SK-N-SH (cell line): ENCODE measurements at regions not wholly inside any gene's neighbourhood (a gene's known extent, or its start where the extent isn't known, plus 50 kb on each side); places are given as distances from the start of the nearest gene placed in this dataset.

Experiments
- CHD2 ChIP-seq: fragments of 150-350 bp; IDR thresholded peaks from 2 replicates; pipeline ENCODE4 v1.6.1; 2018; ENCODE audit warnings: low read length; ENCODE audit not compliant: partially characterized antibody
- CTCF ChIP-seq: fragments of 200-600 bp; sonication (generic); IDR thresholded peaks from 2 replicates; pipeline ENCODE4 v1.6.1; 2017; ENCODE audit warnings: antibody characterized with exemption, mild to moderate bottlenecking, moderate library complexity
- EP300 ChIP-seq, 2 experiments: IDR thresholded peaks; 2 replicates each; pipeline versions ENCODE4 v1.4.0 to v1.6.1; 2012; ENCODE audit warnings: borderline replicate concordance in 1 of 2, low read depth in 1 of 2, low read length in 1 of 2
- EZH2phosphoT487 ChIP-seq: fragments of 200-600 bp; sonication (generic); IDR thresholded peaks from 2 replicates; pipeline ENCODE4 v1.6.1; 2017; ENCODE audit warnings: low read depth, mixed run types, mild to moderate bottlenecking, antibody characterized with exemption, moderate library complexity, borderline replicate concordance
- MAX ChIP-seq: IDR thresholded peaks from 2 replicates; pipeline ENCODE4 v1.4.0; 2012; ENCODE audit warnings: low read depth
- MXI1 ChIP-seq: IDR thresholded peaks from 2 replicates; pipeline ENCODE4 v1.6.1; 2012; ENCODE audit warnings: mild to moderate bottlenecking, low read depth, low read length, improper control_type of control experiment
- POLR2AphosphoS5 ChIP-seq: IDR thresholded peaks from 2 replicates; pipeline ENCODE4 v1.6.1; 2012; ENCODE audit warnings: low read depth, low read length
- RAD21 ChIP-seq: IDR thresholded peaks from 2 replicates; pipeline ENCODE4 v1.6.1; 2012; ENCODE audit warnings: mild to moderate bottlenecking, low read length
- RCOR1 ChIP-seq: fragments of 150-350 bp; IDR thresholded peaks from 2 replicates; pipeline ENCODE4 v1.6.1; 2017; ENCODE audit warnings: antibody characterized with exemption, low read length
- RFX5 ChIP-seq: IDR thresholded peaks from 2 replicates; pipeline ENCODE4 v1.6.1; 2012; ENCODE audit warnings: mild to moderate bottlenecking, improper control_type of control experiment, low read length
- TCF12 ChIP-seq: IDR thresholded peaks from 2 replicates; pipeline ENCODE4 v1.4.0; 2012
- TEAD4 ChIP-seq: IDR thresholded peaks from 2 replicates; pipeline ENCODE4 v1.4.0; 2012; ENCODE audit warnings: mild to moderate bottlenecking, borderline replicate concordance; ENCODE audit not compliant: insufficient read depth
- TF ChIP-seq, protein P1 (sequence below): fragments of 150-350 bp; IDR thresholded peaks from 2 replicates; pipeline ENCODE4 v1.6.1; 2017; ENCODE audit warnings: antibody characterized with exemption, low read length, low read depth, borderline replicate concordance
- TF ChIP-seq, protein P2 (sequence below): fragments of 150-350 bp; IDR thresholded peaks from 2 replicates; pipeline ENCODE4 v1.6.1; 2016; ENCODE audit warnings: mild to moderate bottlenecking, low read depth, low read length

DNA sequence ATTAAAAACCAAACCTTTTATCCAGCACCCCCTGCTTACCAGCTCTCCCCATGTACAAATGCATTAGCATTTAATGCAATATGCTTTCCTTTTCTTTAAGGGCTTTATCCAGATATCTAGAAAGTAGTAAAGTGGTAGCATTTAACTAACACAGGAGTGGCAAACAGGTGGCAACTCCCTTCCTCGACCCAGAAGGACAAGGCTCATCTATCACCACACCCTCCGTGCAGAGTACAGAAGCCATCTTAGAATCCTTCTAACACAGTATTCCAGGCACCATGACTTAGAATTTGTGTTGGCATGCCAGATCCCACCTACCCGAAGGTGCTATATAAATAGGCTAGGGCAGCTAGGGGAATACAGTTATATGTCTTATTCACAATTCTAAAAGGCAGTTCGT is 148.6 kb upstream of the NSMCE3 start:
- TF ChIP-seq CTCF: no peak
- no peak for TF ChIP-seq CHD2
- TF ChIP-seq MAX: no peak
- no peak for TF ChIP-seq EZH2phosphoT487
- TF ChIP-seq TCF12: no peak
- no peak for TF ChIP-seq RAD21
- TF ChIP-seq RCOR1: no peak
- no peak for TF ChIP-seq POLR2AphosphoS5
- TF ChIP-seq, protein P1, sequence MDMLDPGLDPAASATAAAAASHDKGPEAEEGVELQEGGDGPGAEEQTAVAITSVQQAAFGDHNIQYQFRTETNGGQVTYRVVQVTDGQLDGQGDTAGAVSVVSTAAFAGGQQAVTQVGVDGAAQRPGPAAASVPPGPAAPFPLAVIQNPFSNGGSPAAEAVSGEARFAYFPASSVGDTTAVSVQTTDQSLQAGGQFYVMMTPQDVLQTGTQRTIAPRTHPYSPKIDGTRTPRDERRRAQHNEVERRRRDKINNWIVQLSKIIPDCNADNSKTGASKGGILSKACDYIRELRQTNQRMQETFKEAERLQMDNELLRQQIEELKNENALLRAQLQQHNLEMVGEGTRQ: no peak
- no peak for TF ChIP-seq EP300 (IDR thresholded peaks at IDR 0.05; ENCODE audit: borderline replicate concordance in 1 of 2, low read depth in 1 of 2, low read length in 1 of 2)
- TF ChIP-seq, protein P2, sequence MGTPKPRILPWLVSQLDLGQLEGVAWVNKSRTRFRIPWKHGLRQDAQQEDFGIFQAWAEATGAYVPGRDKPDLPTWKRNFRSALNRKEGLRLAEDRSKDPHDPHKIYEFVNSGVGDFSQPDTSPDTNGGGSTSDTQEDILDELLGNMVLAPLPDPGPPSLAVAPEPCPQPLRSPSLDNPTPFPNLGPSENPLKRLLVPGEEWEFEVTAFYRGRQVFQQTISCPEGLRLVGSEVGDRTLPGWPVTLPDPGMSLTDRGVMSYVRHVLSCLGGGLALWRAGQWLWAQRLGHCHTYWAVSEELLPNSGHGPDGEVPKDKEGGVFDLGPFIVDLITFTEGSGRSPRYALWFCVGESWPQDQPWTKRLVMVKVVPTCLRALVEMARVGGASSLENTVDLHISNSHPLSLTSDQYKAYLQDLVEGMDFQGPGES: no peak
- no peak for TF ChIP-seq TEAD4
- no peak for TF ChIP-seq MXI1
- TF ChIP-seq RFX5: no peak
